ENCODE measurements at regions not wholly inside any gene's neighbourhood (a gene's known extent, or its start where the extent isn't known, plus 50 kb on each side); places are given as distances from the start of the nearest gene placed in this dataset.

GRCh38 chr4:3352941-3353594 lies 60.2 kb downstream of the RGS12 start:
- TF ChIP-seq, protein P1, sequence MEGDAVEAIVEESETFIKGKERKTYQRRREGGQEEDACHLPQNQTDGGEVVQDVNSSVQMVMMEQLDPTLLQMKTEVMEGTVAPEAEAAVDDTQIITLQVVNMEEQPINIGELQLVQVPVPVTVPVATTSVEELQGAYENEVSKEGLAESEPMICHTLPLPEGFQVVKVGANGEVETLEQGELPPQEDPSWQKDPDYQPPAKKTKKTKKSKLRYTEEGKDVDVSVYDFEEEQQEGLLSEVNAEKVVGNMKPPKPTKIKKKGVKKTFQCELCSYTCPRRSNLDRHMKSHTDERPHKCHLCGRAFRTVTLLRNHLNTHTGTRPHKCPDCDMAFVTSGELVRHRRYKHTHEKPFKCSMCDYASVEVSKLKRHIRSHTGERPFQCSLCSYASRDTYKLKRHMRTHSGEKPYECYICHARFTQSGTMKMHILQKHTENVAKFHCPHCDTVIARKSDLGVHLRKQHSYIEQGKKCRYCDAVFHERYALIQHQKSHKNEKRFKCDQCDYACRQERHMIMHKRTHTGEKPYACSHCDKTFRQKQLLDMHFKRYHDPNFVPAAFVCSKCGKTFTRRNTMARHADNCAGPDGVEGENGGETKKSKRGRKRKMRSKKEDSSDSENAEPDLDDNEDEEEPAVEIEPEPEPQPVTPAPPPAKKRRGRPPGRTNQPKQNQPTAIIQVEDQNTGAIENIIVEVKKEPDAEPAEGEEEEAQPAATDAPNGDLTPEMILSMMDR (IDR thresholded peaks at IDR 0.05) = no peak
- no peaks in the 10 kb centered on the region for H3K36me3 Mint-ChIP-seq (ENCODE audit: low read depth)
- H3K4me3 Mint-ChIP-seq = no peak overlapping the region
- DNase-seq (no peak), ATAC-seq (no peak)
- H3K27ac Mint-ChIP-seq = no peak overlapping the region
- H3K27me3 Mint-ChIP-seq = no peaks in the 10 kb centered on the region
- H3K9me3 Mint-ChIP-seq = no peaks in the 10 kb centered on the region
- ChIA-PET CTCF (interaction anchor here (1.3 to 1.4 kb wide), 2 partner anchors 17 to 128 kb away, joined by 3 to 4 read pairs; no protein-coding TSS in a partner anchor), POLR2A (no interaction called here)
- intact Hi-C loops (cut with micrococcal nuclease) = no loop called here
- no peaks in the 10 kb centered on the region for H3K4me1 Mint-ChIP-seq (ENCODE audit: low read depth)

DNA sequence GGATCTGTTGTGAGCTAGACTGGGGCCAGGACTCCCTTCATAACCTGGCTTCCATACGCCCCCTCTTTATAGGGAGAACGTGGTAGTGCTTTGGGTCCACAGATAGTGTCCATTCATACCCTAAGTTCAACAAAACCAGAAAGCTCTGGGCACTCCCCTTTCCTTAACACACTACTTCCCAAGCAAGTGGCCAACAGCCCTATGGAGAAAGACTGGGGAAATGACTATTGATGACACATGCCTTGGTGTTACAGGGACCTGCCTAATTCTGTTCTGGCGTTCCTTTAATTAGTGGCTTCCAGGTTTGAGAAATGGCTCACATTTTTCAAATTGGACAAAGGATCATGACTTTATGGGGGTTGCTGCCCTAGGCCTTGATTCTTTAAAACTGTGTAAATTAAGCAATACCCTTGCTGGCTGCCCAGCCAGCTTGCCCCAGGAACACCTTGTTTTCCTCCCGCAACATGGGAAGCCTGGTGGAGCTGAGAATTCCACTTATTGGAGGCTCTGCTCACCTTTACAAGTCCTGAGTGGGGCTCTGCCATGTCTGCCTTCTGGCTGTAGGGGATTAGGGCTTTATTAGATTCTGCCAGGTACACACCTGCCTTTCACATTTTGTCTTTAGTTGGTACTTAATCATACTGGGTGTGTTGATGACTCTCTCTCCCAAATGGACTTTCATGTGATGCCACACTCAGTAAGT lies 61.1 kb downstream of the RGS12 start:
- intact Hi-C loops (cut with micrococcal nuclease) = no loop called here
- no peaks in the 10 kb centered on the region for H3K4me1 Mint-ChIP-seq (ENCODE audit: low read depth)
- ATAC-seq = no peak
- H3K27me3 Mint-ChIP-seq = no peaks in the 10 kb centered on the region
- DNase-seq = no peak
- ChIA-PET CTCF (interaction anchor here (1.3 to 3.8 kb wide), 3 partner anchors 8 to 127 kb away, joined by 3 to 24 read pairs (median 4); no protein-coding TSS in a partner anchor), POLR2A (no interaction called here)
- no peaks in the 10 kb centered on the region for H3K36me3 Mint-ChIP-seq (ENCODE audit: low read depth)
- no peak overlapping the region for H3K4me3 Mint-ChIP-seq
- no peaks in the 10 kb centered on the region for H3K9me3 Mint-ChIP-seq
- TF ChIP-seq, protein P1 (IDR thresholded peaks at IDR 0.05) = no peak
- H3K27ac Mint-ChIP-seq = no peak overlapping the region

GRCh38 chr4:3354455-3354811 lies 61.6 kb downstream of the RGS12 start:
- no peak overlapping the region for H3K4me3 Mint-ChIP-seq
- no peak overlapping the region for H3K27ac Mint-ChIP-seq
- ChIA-PET CTCF (interaction anchor here (1.4 to 3.8 kb wide), 2 partner anchors 8 to 16 kb away, joined by 3 to 24 read pairs; no protein-coding TSS in a partner anchor), POLR2A (no interaction called here)
- ATAC-seq = no peak
- H3K27me3 Mint-ChIP-seq = no peaks in the 10 kb centered on the region
- no peaks in the 10 kb centered on the region for H3K9me3 Mint-ChIP-seq
- no peak for DNase-seq
- H3K36me3 Mint-ChIP-seq (ENCODE audit: low read depth) = no peaks in the 10 kb centered on the region
- TF ChIP-seq, protein P1 (IDR thresholded peaks at IDR 0.05) = no peak
- intact Hi-C loops (cut with micrococcal nuclease) = no loop called here
- no peaks in the 10 kb centered on the region for H3K4me1 Mint-ChIP-seq (ENCODE audit: low read depth)

- Mint-ChIP-seq H3K27me3 (no peaks in the 10 kb centered on the region), H3K4me3 (no peak overlapping the region), H3K9me3 (no peaks in the 10 kb centered on the region), H3K36me3 (ENCODE audit: low read depth) (no peaks in the 10 kb centered on the region), H3K27ac (no peak overlapping the region), H3K4me1 (ENCODE audit: low read depth) (no peaks in the 10 kb centered on the region)
- ATAC-seq (no peak), DNase-seq (no peak)
- ChIA-PET POLR2A (no interaction called here), CTCF (interaction anchor here (0.9 to 3.8 kb wide), 4 partner anchors 9 to 126 kb away, joined by 3 to 24 read pairs (median 6); no protein-coding TSS in a partner anchor)
- TF ChIP-seq, protein P1 (IDR thresholded peaks at IDR 0.05) = no peak
- intact Hi-C loops (cut with micrococcal nuclease) = no loop called here
These were observed 62.5 kb downstream of the RGS12 start for GRCh38 chr4:3355266-3355748.

- CTCF ChIA-PET = interaction anchor here (1.0 kb wide), 1 partner anchor 12 kb away, joined by 3 read pairs; no protein-coding TSS in a partner anchor
- no peak for DNase-seq
- intact Hi-C loops (cut with micrococcal nuclease) = no loop called here
These were observed 65.8 kb downstream of the RGS12 start for GRCh38 chr4:3358656-3359055.

More at GRCh38 chr4:3358656-3359055, 65.8 kb downstream of the RGS12 start:
- no peak for ATAC-seq
- Mint-ChIP-seq H3K36me3 (ENCODE audit: low read depth) (no peaks in the 10 kb centered on the region), H3K4me3 (no peak overlapping the region), H3K9me3 (no peaks in the 10 kb centered on the region), H3K27ac (no peak overlapping the region), H3K27me3 (peaks cover 3% of the 10 kb centered on the region), H3K4me1 (ENCODE audit: low read depth) (peaks cover 2% of the 10 kb centered on the region)
- TF ChIP-seq, protein P1 (IDR thresholded peaks at IDR 0.05) = no peak
- POLR2A ChIA-PET = no interaction called here
